MM.1S (cell line): ENCODE measurements at regions not wholly inside any gene's neighbourhood (a gene's known extent, or its start where the extent isn't known, plus 50 kb on each side); places are given as distances from the start of the nearest gene placed in this dataset.

Experiments
- EZH2 ChIP-seq: fragments of 300-600 bp; sonication (generic); optimal IDR thresholded peaks from 2 replicates; pipeline ENCODE3; 2017; ENCODE audit warnings: low read depth, mild to moderate bottlenecking, antibody characterized with exemption, low read length, mixed read lengths
- EZH2phosphoT487 ChIP-seq: fragments of 300-600 bp; sonication (generic); IDR thresholded peaks from 2 replicates; pipeline ENCODE4 v1.6.1; 2018; ENCODE audit warnings: antibody characterized with exemption, low read length
- TF ChIP-seq, protein P1 (sequence below): fragments of 300-600 bp; sonication (generic); IDR thresholded peaks from 2 replicates; pipeline ENCODE4 v1.5.1; 2016; ENCODE audit warnings: antibody characterized with exemption, low read length, mixed read lengths

- TF ChIP-seq, protein P1, sequence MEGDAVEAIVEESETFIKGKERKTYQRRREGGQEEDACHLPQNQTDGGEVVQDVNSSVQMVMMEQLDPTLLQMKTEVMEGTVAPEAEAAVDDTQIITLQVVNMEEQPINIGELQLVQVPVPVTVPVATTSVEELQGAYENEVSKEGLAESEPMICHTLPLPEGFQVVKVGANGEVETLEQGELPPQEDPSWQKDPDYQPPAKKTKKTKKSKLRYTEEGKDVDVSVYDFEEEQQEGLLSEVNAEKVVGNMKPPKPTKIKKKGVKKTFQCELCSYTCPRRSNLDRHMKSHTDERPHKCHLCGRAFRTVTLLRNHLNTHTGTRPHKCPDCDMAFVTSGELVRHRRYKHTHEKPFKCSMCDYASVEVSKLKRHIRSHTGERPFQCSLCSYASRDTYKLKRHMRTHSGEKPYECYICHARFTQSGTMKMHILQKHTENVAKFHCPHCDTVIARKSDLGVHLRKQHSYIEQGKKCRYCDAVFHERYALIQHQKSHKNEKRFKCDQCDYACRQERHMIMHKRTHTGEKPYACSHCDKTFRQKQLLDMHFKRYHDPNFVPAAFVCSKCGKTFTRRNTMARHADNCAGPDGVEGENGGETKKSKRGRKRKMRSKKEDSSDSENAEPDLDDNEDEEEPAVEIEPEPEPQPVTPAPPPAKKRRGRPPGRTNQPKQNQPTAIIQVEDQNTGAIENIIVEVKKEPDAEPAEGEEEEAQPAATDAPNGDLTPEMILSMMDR = no peak
- TF ChIP-seq EZH2phosphoT487 (no peak), EZH2 (no peak)
Observed at GRCh38 chr12:84148335-84148734, 764.3 kb downstream of the SLC6A15 start.
